M059J (cell line): ENCODE measurements at regions not wholly inside any gene's neighbourhood (a gene's known extent, or its start where the extent isn't known, plus 50 kb on each side); places are given as distances from the start of the nearest gene placed in this dataset.
"Not testable (repeated sequence)": the region's sequence is repeated elsewhere in the genome, so short reads cannot be mapped to it uniquely, and the experiment has no call there.

Experiments
- DNase-seq: peaks from one replicate; pipeline ENCODE4 v3.0.0-alpha.2; 2012; ENCODE audit warnings: low read depth

GRCh38 chr16:21534561-21534960 lies 64.8 kb upstream of the METTL9 start:
- DNase-seq: not testable (repeated sequence)

- not testable (repeated sequence) for DNase-seq
Observed at GRCh38 chr16:21535201-21535600, 64.2 kb upstream of the METTL9 start.

- not testable (repeated sequence) for DNase-seq
Observed at GRCh38 chr16:21536740-21537139, 62.6 kb upstream of the METTL9 start.

GRCh38 chr16:21537598-21537997 lies 61.8 kb upstream of the METTL9 start:
- DNase-seq: not testable (repeated sequence)

- DNase-seq: not testable (repeated sequence)
Observed at GRCh38 chr16:21539107-21539618, 60.2 kb upstream of the METTL9 start.

- DNase-seq: not testable (repeated sequence)
Observed at GRCh38 chr16:21540770-21541433, 58.5 kb upstream of the METTL9 start.

GRCh38 chr16:21541611-21542051 lies 57.7 kb upstream of the METTL9 start:
- DNase-seq: not testable (repeated sequence)

GRCh38 chr16:21542075-21542474 lies 57.3 kb upstream of the METTL9 start:
- DNase-seq: not testable (repeated sequence)

GRCh38 chr16:21542491-21543124 lies 56.8 kb upstream of the METTL9 start:
- DNase-seq: not testable (repeated sequence)

GRCh38 chr16:21543151-21543836 lies 56.1 kb upstream of the METTL9 start:
- not testable (repeated sequence) for DNase-seq

GRCh38 chr16:21545664-21546326 lies 53.6 kb upstream of the METTL9 start:
- not testable (repeated sequence) for DNase-seq

- DNase-seq: not testable (repeated sequence)
Observed at GRCh38 chr16:21549396-21549795, 50.0 kb upstream of the METTL9 start.
